CD4-positive, alpha-beta memory T cell (primary cell): ENCODE measurements at regions not wholly inside any gene's neighbourhood (a gene's known extent, or its start where the extent isn't known, plus 50 kb on each side); places are given as distances from the start of the nearest gene placed in this dataset.

Source experiments
- CTCF ChIA-PET: fragments of 350-600 bp; sonication (Branson Sonifier 250); formaldehyde crosslinking; loops from one replicate; lab custom pipeline; 2021; ENCODE audit warnings: inconsistent platforms; ENCODE audit not compliant: partially characterized antibody; lab: Charles Lee
- POLR2A ChIA-PET: fragments of 350-600 bp; sonication (Branson Sonifier 250); formaldehyde crosslinking; loops from one replicate; lab custom pipeline; 2021; ENCODE audit not compliant: partially characterized antibody; lab: Charles Lee
- DNase-seq, 5 donors: peaks; one replicate each; pipeline versions ENCODE4 v3.0.0 to v3.0.0-alpha.2; 2020 to 2022; ENCODE audit warnings: mixed read lengths in 1 of 5
- H3K27ac ChIP-seq: one replicate; pipeline ENCODE4 v1.7.0; 2013; ENCODE audit warnings: low read depth, low read length
- H3K27me3 ChIP-seq: 2 replicates; pipeline ENCODE4 v1.7.0; 2013; ENCODE audit warnings: mild to moderate bottlenecking, low read length, moderate library complexity; ENCODE audit not compliant: insufficient read depth
- H3K36me3 ChIP-seq: 2 replicates; pipeline ENCODE4 v1.7.0; 2013; ENCODE audit warnings: mild to moderate bottlenecking, low read length, moderate library complexity; ENCODE audit not compliant: insufficient read depth
- H3K4me1 ChIP-seq: 2 replicates; pipeline ENCODE4 v1.7.0; 2013; ENCODE audit warnings: mild to moderate bottlenecking, low read length, moderate library complexity; ENCODE audit not compliant: insufficient read depth
- H3K4me3 ChIP-seq, 2 donors: one replicate each; pipeline ENCODE4 v1.7.0; 2013; ENCODE audit warnings: low read length in 2 of 2, mild to moderate bottlenecking in 1 of 2
- H3K9me3 ChIP-seq, 2 donors: one replicate each; pipeline ENCODE4 v1.7.0; 2013; ENCODE audit warnings: low read length in 2 of 2, control low read depth in 1 of 2; ENCODE audit not compliant: control insufficient read depth in 1 of 2
- H3K27ac Mint-ChIP-seq, 7 donors: one replicate each; pipeline ENCODE4 v1.8.0; 2020 to 2021; ENCODE audit warnings: mixed read lengths in 7 of 7, mild to moderate bottlenecking in 6 of 7, inconsistent platforms in 3 of 7, moderate library complexity in 3 of 7
- H3K27me3 Mint-ChIP-seq, 2 donors: one replicate each; pipeline ENCODE4 v1.8.0; 2020 to 2021; ENCODE audit warnings: mixed read lengths in 2 of 2
- H3K36me3 Mint-ChIP-seq, 2 donors: one replicate each; pipeline ENCODE4 v1.8.0; 2020 to 2021; ENCODE audit warnings: mixed read lengths in 2 of 2, inconsistent platforms in 1 of 2, mild to moderate bottlenecking in 1 of 2
- H3K4me1 Mint-ChIP-seq, 4 donors: one replicate each; pipeline ENCODE4 v1.8.0; 2020 to 2021; ENCODE audit warnings: mixed read lengths in 4 of 4, mild to moderate bottlenecking in 1 of 4
- H3K4me3 Mint-ChIP-seq, 8 donors: one replicate each; pipeline ENCODE4 v1.8.0; 2020 to 2021; ENCODE audit warnings: mixed read lengths in 8 of 8, mild to moderate bottlenecking in 7 of 8, moderate library complexity in 6 of 8, inconsistent platforms in 3 of 8
- H3K9me3 Mint-ChIP-seq, 8 donors: one replicate each; pipeline ENCODE4 v1.8.0; 2020 to 2021; ENCODE audit warnings: mixed read lengths in 8 of 8, mild to moderate bottlenecking in 5 of 8, inconsistent platforms in 3 of 8, moderate library complexity in 1 of 8
- intact Hi-C: fragments of 100-400 bp; cut with micrococcal nuclease; formaldehyde crosslinking; loops from one replicate; pipeline ENCODE4 v1.15.1; 2023

GRCh38 chr6:133705066-133705465 is 183.8 kb upstream of the TCF21 start:
- intact Hi-C loops = no loop called here
- H3K36me3 Mint-ChIP-seq = no peaks in the 10 kb centered on the region
- Histone ChIP-seq H3K27ac (no peak overlapping the region), H3K4me1 (no peaks in the 10 kb centered on the region), H3K4me3 (no peak overlapping the region), H3K9me3 (no peaks in the 10 kb centered on the region), H3K27me3 (no peaks in the 10 kb centered on the region), H3K36me3 (no peaks in the 10 kb centered on the region)
- H3K27me3 Mint-ChIP-seq = no peaks in the 10 kb centered on the region
- no peak overlapping the region for H3K27ac Mint-ChIP-seq
- H3K4me3 Mint-ChIP-seq = no peak overlapping the region
- CTCF ChIA-PET = no interaction called here
- peaks cover 0 to 13% (median 3%) of the 10 kb centered on the region in 4 donors for H3K4me1 Mint-ChIP-seq
- H3K9me3 Mint-ChIP-seq = peaks cover 0 to 6% (median 1%) of the 10 kb centered on the region in 8 donors
- no peak for DNase-seq
- POLR2A ChIA-PET = no interaction called here

GRCh38 chr6:133705731-133706130 is 183.2 kb upstream of the TCF21 start:
- H3K27ac ChIP-seq = no peak overlapping the region
- no peaks in the 10 kb centered on the region for H3K9me3 ChIP-seq
- Mint-ChIP-seq H3K27me3 (no peaks in the 10 kb centered on the region), H3K27ac (no peak overlapping the region), H3K9me3 (peaks cover 0 to 2% (median 0%) of the 10 kb centered on the region in 8 donors), H3K4me3 (no peak overlapping the region), H3K4me1 (peaks cover 0 to 11% (median 3%) of the 10 kb centered on the region in 4 donors), H3K36me3 (no peaks in the 10 kb centered on the region)
- no peak overlapping the region for H3K4me3 ChIP-seq
- H3K36me3 ChIP-seq = no peaks in the 10 kb centered on the region
- no peak for DNase-seq
- no peaks in the 10 kb centered on the region for H3K27me3 ChIP-seq
- no peaks in the 10 kb centered on the region for H3K4me1 ChIP-seq
- intact Hi-C loops = no loop called here
- ChIA-PET POLR2A (no interaction called here), CTCF (no interaction called here)

GRCh38 chr6:133707456-133707855 is 181.5 kb upstream of the TCF21 start:
- H3K9me3 Mint-ChIP-seq = peaks cover 0 to 2% (median 0%) of the 10 kb centered on the region in 8 donors
- peak overlapping the region in 4 of 8 donors; percentile 20 to 55 (median 30) for H3K4me3 Mint-ChIP-seq
- intact Hi-C loops = no loop called here

GRCh38 chr6:133710826-133711225 is 178.1 kb upstream of the TCF21 start:
- POLR2A ChIA-PET = no interaction called here

More at GRCh38 chr6:133707456-133707855, 181.5 kb upstream of the TCF21 start:
- H3K27me3 ChIP-seq = no peaks in the 10 kb centered on the region
- no peaks in the 10 kb centered on the region for H3K9me3 ChIP-seq
- Mint-ChIP-seq H3K27me3 (no peaks in the 10 kb centered on the region), H3K4me1 (peaks cover 0 to 1% (median 0%) of the 10 kb centered on the region in 4 donors), H3K27ac (peak overlapping the region in 2 of 7 donors; percentile 52 to 73), H3K36me3 (no peaks in the 10 kb centered on the region)
- H3K4me3 ChIP-seq = no peak overlapping the region
- DNase-seq = peak in 4 of 5 donors; percentile 26 to 49 (median 35)
- ChIA-PET CTCF (no interaction called here), POLR2A (no interaction called here)
- no peaks in the 10 kb centered on the region for H3K36me3 ChIP-seq
- H3K4me1 ChIP-seq = no peaks in the 10 kb centered on the region
- no peak overlapping the region for H3K27ac ChIP-seq

GRCh38 chr6:133715270-133715669 is 173.6 kb upstream of the TCF21 start:
- POLR2A ChIA-PET = no interaction called here
- Mint-ChIP-seq H3K4me1 (peaks cover 0 to 3% (median 0%) of the 10 kb centered on the region in 4 donors), H3K27me3 (no peaks in the 10 kb centered on the region), H3K36me3 (no peaks in the 10 kb centered on the region), H3K4me3 (no peak overlapping the region), H3K27ac (no peak overlapping the region), H3K9me3 (peaks cover 0 to 1% (median 0%) of the 10 kb centered on the region in 8 donors)
- no peak overlapping the region for H3K27ac ChIP-seq
- intact Hi-C loops = no loop called here
- no peaks in the 10 kb centered on the region for H3K4me1 ChIP-seq
- H3K4me3 ChIP-seq = no peak overlapping the region
- H3K36me3 ChIP-seq = no peaks in the 10 kb centered on the region
- DNase-seq = peak in 1 of 5 donors; percentile 0
- CTCF ChIA-PET = no interaction called here
- H3K9me3 ChIP-seq = no peaks in the 10 kb centered on the region
- H3K27me3 ChIP-seq = no peaks in the 10 kb centered on the region

More at GRCh38 chr6:133710826-133711225, 178.1 kb upstream of the TCF21 start:
- Histone ChIP-seq H3K9me3 (no peaks in the 10 kb centered on the region), H3K36me3 (no peaks in the 10 kb centered on the region), H3K4me1 (no peaks in the 10 kb centered on the region), H3K27me3 (no peaks in the 10 kb centered on the region), H3K4me3 (no peak overlapping the region), H3K27ac (no peak overlapping the region)
- H3K9me3 Mint-ChIP-seq = peaks cover 0 to 2% (median 0%) of the 10 kb centered on the region in 8 donors
- no peak for DNase-seq
- peaks cover 0 to 5% (median 0%) of the 10 kb centered on the region in 4 donors for H3K4me1 Mint-ChIP-seq
- intact Hi-C loops = no loop called here
- H3K27me3 Mint-ChIP-seq = no peaks in the 10 kb centered on the region
- no peak overlapping the region for H3K27ac Mint-ChIP-seq
- CTCF ChIA-PET = no interaction called here
- H3K36me3 Mint-ChIP-seq = no peaks in the 10 kb centered on the region
- H3K4me3 Mint-ChIP-seq = no peak overlapping the region

- Mint-ChIP-seq H3K36me3 (no peaks in the 10 kb centered on the region), H3K9me3 (peaks cover 3 to 21% (median 12%) of the 10 kb centered on the region in 8 donors), H3K4me1 (no peaks in the 10 kb centered on the region), H3K27ac (no peak overlapping the region), H3K27me3 (no peaks in the 10 kb centered on the region), H3K4me3 (no peak overlapping the region)
- POLR2A ChIA-PET = no interaction called here
- no peaks in the 10 kb centered on the region for H3K4me1 ChIP-seq
- no peak overlapping the region for H3K4me3 ChIP-seq
- CTCF ChIA-PET = no interaction called here
- DNase-seq = no peak
- no peaks in the 10 kb centered on the region for H3K27me3 ChIP-seq
- H3K9me3 ChIP-seq = no peaks in the 10 kb centered on the region
- no peak overlapping the region for H3K27ac ChIP-seq
- intact Hi-C loops = no loop called here
- no peaks in the 10 kb centered on the region for H3K36me3 ChIP-seq
Measured at GRCh38 chr6:133724726-133725125, 164.2 kb upstream of the TCF21 start.

- H3K4me3 Mint-ChIP-seq = no peak overlapping the region
- Histone ChIP-seq H3K27ac (no peak overlapping the region), H3K9me3 (no peaks in the 10 kb centered on the region), H3K36me3 (no peaks in the 10 kb centered on the region), H3K4me1 (no peaks in the 10 kb centered on the region), H3K27me3 (no peaks in the 10 kb centered on the region), H3K4me3 (no peak overlapping the region)
- no peak overlapping the region for H3K27ac Mint-ChIP-seq
- intact Hi-C loops = no loop called here
- no peaks in the 10 kb centered on the region for H3K27me3 Mint-ChIP-seq
- ChIA-PET POLR2A (no interaction called here), CTCF (interaction anchor here (0.9 kb wide), 1 partner anchor 1446 kb away, joined by 3 read pairs; no protein-coding TSS in a partner anchor)
- H3K9me3 Mint-ChIP-seq = peaks cover 3 to 21% (median 12%) of the 10 kb centered on the region in 8 donors
- no peaks in the 10 kb centered on the region for H3K4me1 Mint-ChIP-seq
- DNase-seq = no peak
- no peaks in the 10 kb centered on the region for H3K36me3 Mint-ChIP-seq
Measured at GRCh38 chr6:133726188-133726587, 162.7 kb upstream of the TCF21 start.
